Activated CD4-positive, alpha-beta T cell treated with anti-CD3 and anti-CD28 coated beads, Interleukin-2, amount 10 ng/mL, durations not matched to agents 7 days and 5 days (primary cell): ENCODE measurements at regions not wholly inside any gene's neighbourhood (a gene's known extent, or its start where the extent isn't known, plus 50 kb on each side); places are given as distances from the start of the nearest gene placed in this dataset.

Experiments
- CTCF ChIA-PET: fragments of 350-600 bp; sonication (Branson Sonifier 250); formaldehyde crosslinking; loops from one replicate; lab custom pipeline; 2021; ENCODE audit warnings: antibody characterized with exemption; lab: Charles Lee
- POLR2A ChIA-PET: fragments of 350-600 bp; sonication (Branson Sonifier 250); formaldehyde crosslinking; loops from one replicate; lab custom pipeline; 2021; ENCODE audit warnings: antibody characterized with exemption; lab: Charles Lee
- DNase-seq: peaks from one replicate; pipeline ENCODE4 v3.0.0-alpha.2; 2020
- H3K27ac Mint-ChIP-seq: one replicate; pipeline ENCODE4 v1.8.0; 2021; ENCODE audit warnings: mild to moderate bottlenecking, moderate library complexity, mixed read lengths
- H3K27me3 Mint-ChIP-seq: one replicate; pipeline ENCODE4 v1.8.0; 2021; ENCODE audit warnings: mixed read lengths
- H3K36me3 Mint-ChIP-seq: one replicate; pipeline ENCODE4 v1.8.0; 2021; ENCODE audit warnings: low read depth, mixed read lengths
- H3K4me1 Mint-ChIP-seq: one replicate; pipeline ENCODE4 v1.8.0; 2021; ENCODE audit warnings: mixed read lengths
- H3K4me3 Mint-ChIP-seq: one replicate; pipeline ENCODE4 v1.8.0; 2021; ENCODE audit warnings: mild to moderate bottlenecking, moderate library complexity, mixed read lengths
- H3K9me3 Mint-ChIP-seq: one replicate; pipeline ENCODE4 v1.8.0; 2021; ENCODE audit warnings: mixed read lengths

DNA sequence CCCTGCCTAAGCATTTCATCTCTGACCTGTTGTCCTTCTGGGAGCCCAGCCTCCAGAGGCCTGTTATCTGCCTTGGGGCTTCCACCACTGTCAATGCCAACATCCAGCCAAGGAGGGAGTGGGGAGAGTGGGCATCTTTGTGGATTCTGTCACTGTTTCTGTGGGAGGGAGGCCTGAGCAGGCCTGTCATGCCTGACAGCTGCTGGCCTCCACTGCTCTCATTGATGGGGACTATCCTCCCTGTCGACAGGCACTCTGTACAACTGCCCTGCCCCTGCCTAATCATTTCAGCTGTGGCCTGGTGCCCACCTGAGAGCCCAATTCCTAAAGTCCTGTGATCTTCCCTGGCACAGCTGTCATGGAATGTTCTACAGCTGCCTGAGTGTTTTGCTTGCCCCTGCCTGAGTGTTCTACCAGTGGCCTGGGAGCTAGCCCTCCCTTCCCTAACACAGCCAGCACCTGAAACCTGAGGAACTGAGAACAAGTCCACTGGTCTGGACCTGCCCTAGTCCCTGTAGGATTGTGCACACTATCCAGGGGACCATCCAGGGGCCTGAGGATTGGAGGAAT is 145.3 kb downstream of the FAM83B start:
- H3K36me3 Mint-ChIP-seq: no peaks in the 10 kb centered on the region
- H3K9me3 Mint-ChIP-seq: peaks cover 5% of the 10 kb centered on the region
- H3K27ac Mint-ChIP-seq: no peak overlapping the region
- ChIA-PET CTCF (no interaction called here), POLR2A (no interaction called here)
- no peak for DNase-seq
- H3K4me1 Mint-ChIP-seq: no peaks in the 10 kb centered on the region
- H3K27me3 Mint-ChIP-seq: no peaks in the 10 kb centered on the region
- H3K4me3 Mint-ChIP-seq: no peak overlapping the region

DNA sequence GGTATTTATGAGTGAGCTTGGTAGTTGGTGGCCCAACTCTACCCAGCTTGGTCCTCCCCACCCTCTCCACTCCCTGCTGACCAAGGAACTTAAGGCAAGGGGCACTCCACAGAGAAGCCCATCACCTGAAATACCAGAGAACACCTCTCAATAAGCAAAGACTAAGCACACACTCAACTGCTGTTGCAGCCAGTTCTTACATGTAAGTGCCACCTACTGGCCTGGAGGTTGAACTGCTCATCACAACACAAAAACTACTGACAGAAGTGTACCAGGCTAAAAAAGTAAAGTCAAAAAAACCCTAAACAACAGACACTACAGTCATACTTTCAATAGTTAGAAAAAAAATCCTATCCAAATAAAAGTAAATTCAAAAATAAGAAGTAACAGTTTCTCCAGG is 146.2 kb downstream of the FAM83B start:
- Mint-ChIP-seq H3K27ac (no peak overlapping the region), H3K4me3 (no peak overlapping the region), H3K27me3 (no peaks in the 10 kb centered on the region), H3K4me1 (no peaks in the 10 kb centered on the region), H3K36me3 (no peaks in the 10 kb centered on the region), H3K9me3 (peaks cover 2% of the 10 kb centered on the region)
- ChIA-PET POLR2A (no interaction called here), CTCF (no interaction called here)
- no peak for DNase-seq

DNA sequence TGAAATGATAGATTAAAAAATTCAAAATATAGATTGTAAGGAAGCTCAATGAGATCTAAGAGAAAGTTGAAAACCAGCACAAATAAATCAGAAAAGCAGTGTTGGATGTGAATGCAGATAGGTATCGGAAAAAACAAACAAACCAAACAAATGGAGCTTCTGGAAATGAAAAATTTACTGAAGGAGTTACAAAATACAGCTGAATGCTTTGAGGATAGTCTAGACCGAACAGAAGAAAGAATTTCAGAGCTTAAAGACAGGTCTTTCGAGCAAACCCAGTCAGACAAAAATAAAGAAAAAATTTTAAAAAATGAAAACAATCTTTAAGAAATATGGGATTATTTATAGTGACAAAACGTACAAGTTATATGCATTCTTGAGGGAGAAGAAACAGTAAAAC is 146.7 kb downstream of the FAM83B start:
- H3K27ac Mint-ChIP-seq: no peak overlapping the region
- no peaks in the 10 kb centered on the region for H3K36me3 Mint-ChIP-seq
- H3K9me3 Mint-ChIP-seq: peaks cover 2% of the 10 kb centered on the region
- CTCF ChIA-PET: no interaction called here
- no peak for DNase-seq
- POLR2A ChIA-PET: interaction anchor here (0.6 kb wide), 1 partner anchor 1433 kb away, joined by 3 read pairs; no protein-coding TSS in a partner anchor
- H3K4me3 Mint-ChIP-seq: no peak overlapping the region
- H3K27me3 Mint-ChIP-seq: no peaks in the 10 kb centered on the region
- H3K4me1 Mint-ChIP-seq: no peaks in the 10 kb centered on the region

DNA sequence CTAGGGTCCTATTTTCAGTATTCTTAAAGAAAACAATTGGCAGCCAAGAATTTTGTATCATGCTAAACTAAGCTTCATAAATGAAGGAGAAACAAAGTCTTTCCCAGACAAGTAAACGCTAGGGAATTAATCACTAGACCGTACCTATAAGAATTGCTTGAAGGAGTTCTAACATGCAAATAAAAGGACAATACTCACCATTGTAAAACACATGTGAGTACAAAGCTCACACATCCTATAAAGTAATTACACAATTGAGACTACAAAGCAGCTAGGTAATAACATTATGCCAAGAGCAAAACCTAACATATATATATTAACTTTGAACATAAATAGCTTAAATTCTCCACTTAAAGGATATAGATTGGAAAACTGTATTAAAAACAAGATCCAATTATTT is 147.4 kb downstream of the FAM83B start:
- no peak for DNase-seq
- Mint-ChIP-seq H3K27me3 (no peaks in the 10 kb centered on the region), H3K4me3 (no peak overlapping the region), H3K4me1 (no peaks in the 10 kb centered on the region), H3K9me3 (peaks cover 2% of the 10 kb centered on the region), H3K27ac (no peak overlapping the region), H3K36me3 (no peaks in the 10 kb centered on the region)
- ChIA-PET CTCF (no interaction called here), POLR2A (no interaction called here)

DNA sequence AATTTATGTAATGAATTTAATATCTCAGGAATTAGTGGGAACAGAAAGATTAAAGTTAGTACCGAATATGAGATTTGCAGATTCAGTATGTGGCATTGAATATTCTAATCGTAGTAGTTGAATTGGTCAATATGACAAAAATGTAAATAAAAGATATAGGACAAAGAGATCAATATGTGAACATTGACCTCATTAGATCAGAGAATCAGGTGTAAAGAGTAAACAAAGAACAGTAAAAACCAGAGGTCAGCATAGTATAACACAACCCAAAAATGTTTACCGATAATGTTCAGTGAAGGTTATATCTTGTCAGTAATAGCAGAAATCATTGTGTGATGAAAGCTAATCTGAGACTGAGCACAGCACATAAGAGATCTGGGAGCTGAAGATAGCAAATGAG is 152.0 kb downstream of the FAM83B start:
- Mint-ChIP-seq H3K27ac (no peak overlapping the region), H3K9me3 (no peaks in the 10 kb centered on the region), H3K27me3 (no peaks in the 10 kb centered on the region), H3K4me1 (no peaks in the 10 kb centered on the region), H3K4me3 (no peak overlapping the region), H3K36me3 (no peaks in the 10 kb centered on the region)
- no peak for DNase-seq
- POLR2A ChIA-PET: no interaction called here
- CTCF ChIA-PET: interaction anchor here (0.6 kb wide), 1 partner anchor 22 kb away, joined by 3 read pairs; no protein-coding TSS in a partner anchor

DNA sequence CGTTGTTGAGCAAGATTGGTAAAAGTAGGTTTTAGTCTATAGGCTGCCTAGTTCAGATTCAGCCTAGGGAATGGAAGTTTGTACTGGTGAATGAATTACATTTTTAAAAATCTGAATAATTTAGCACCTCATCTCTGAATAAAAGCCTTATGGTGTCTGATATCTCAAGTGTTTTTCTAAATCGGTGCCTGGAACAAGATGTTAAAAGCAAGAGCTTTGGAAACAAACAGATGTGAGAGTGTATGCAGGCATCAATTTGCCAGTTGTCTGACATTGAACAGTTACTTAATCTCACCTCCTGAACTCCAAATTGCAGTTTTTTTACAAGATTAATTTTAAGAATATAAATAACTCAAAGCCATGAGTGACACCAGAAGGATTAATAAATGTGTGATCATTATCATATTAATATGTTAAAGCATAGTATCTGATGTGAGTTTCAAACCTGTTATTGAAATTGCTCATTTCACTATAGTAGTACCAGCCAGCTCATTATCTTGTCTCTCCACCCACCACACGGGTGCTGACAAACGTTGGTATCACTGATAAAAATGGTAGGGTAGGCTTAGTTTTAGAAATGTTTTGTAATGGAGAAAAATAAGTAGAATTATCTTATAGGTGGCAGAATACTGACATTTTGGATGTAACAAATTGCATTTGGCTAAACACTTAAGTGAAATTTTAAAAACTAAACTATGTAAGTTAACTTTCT is 157.3 kb downstream of the FAM83B start:
- Mint-ChIP-seq H3K4me3 (no peak overlapping the region), H3K4me1 (no peaks in the 10 kb centered on the region), H3K27ac (no peak overlapping the region), H3K27me3 (no peaks in the 10 kb centered on the region), H3K9me3 (no peaks in the 10 kb centered on the region), H3K36me3 (no peaks in the 10 kb centered on the region)
- DNase-seq: no peak
- ChIA-PET POLR2A (no interaction called here), CTCF (no interaction called here)

DNA sequence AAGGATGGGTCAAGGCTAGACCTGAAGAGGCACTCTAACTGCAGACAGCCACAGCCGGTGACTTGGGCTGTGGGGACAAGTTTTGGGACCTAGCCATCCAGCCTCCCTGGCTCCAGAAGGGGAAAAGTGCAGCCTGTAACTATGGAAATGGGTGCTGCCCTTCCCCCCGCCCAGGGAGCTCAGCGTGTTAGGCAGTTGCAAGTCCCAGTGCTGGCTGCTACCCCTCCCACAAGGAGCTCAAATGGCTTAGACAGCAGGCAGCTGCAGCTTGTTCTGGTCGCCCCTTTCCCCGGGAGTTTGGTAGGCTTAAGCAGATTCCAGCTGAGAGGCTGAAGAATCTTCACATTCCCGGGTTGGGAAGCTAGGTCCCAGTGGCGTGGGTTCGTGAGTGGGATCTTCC is 162.6 kb downstream of the FAM83B start:
- no peaks in the 10 kb centered on the region for H3K27me3 Mint-ChIP-seq
- H3K4me3 Mint-ChIP-seq: no peak overlapping the region
- H3K36me3 Mint-ChIP-seq: no peaks in the 10 kb centered on the region
- no peaks in the 10 kb centered on the region for H3K9me3 Mint-ChIP-seq
- no peak overlapping the region for H3K27ac Mint-ChIP-seq
- H3K4me1 Mint-ChIP-seq: no peaks in the 10 kb centered on the region
- ChIA-PET POLR2A (no interaction called here), CTCF (no interaction called here)
- DNase-seq: no peak

DNA sequence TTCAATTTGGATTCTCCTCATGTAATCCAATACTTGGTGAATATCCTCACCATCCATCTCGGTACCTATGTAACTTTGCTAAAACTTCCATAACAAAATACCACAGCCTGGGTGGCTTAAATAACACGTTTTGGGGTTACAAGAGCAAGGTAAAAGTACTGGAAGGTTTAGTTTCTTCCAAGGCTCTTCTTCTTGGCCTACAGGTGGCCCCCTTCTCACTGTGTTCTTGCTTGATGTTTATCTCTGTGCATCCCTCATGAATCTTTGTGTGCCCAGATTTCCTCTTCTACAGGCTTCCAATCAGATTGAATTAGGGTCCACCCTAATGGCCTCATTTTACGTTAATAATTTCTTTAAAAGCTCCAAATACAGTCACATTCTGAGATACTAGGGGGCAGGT is 163.3 kb upstream of the HCRTR2 start:
- POLR2A ChIA-PET: no interaction called here
- Mint-ChIP-seq H3K27ac (no peak overlapping the region), H3K9me3 (no peaks in the 10 kb centered on the region), H3K27me3 (no peaks in the 10 kb centered on the region), H3K4me3 (no peak overlapping the region), H3K4me1 (no peaks in the 10 kb centered on the region), H3K36me3 (no peaks in the 10 kb centered on the region)
- CTCF ChIA-PET: no interaction called here
- no peak for DNase-seq

DNA sequence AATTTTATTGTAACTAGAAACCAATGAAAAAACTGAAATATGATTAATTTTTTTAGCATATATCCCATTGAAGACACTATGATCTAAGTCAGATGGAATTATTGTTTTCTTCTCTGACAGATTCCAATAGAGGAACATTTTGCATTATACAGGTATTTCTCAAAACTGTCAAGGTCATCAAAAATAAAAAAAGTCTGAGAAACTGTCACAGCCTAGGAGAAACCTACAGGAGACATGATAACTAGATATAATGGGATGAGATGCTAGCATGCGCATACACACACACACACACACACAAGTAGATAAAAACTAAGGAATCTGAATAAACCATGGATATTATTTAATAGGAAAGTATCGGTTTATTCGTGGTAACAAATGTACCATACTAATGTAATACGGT is 161.9 kb upstream of the HCRTR2 start:
- Mint-ChIP-seq H3K4me1 (no peaks in the 10 kb centered on the region), H3K9me3 (no peaks in the 10 kb centered on the region), H3K4me3 (no peak overlapping the region), H3K27me3 (no peaks in the 10 kb centered on the region), H3K36me3 (no peaks in the 10 kb centered on the region), H3K27ac (no peak overlapping the region)
- POLR2A ChIA-PET: no interaction called here
- CTCF ChIA-PET: no interaction called here
- DNase-seq: no peak

DNA sequence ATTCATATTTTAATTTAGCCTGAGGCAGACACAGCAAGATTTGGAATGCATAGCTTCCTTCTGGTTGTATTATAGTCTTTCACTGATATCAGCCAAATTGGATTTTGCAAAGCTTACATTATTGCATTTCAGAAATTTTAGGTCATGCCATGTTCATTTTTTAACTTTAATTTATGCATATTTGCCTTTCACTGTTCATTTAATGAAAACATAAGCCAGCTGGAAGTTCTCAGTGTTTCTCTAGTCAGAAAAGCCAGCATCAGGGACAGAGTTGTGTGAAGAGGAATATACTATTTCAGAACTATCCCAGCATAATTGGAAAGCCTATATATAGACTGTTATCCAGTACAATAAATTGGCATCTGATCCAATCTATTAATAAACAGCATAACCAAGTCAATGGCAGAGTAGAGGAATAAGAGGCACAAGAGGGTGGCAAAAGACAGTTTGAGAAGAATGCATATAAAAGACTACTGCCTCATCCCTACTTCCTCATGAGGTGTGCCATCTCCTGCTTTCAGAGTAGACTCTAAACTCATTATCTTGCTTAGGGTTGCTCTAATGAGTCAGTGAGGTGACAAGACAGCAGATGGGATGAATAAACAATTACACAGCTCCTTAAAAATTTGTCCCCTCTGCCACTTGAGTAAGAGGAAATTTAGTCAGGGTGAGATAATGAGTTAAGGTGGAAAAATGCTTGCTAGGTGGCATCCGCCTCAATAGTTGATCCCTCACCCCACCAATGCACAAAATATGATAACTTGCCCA is 159.8 kb upstream of the HCRTR2 start:
- Mint-ChIP-seq H3K27ac (no peak overlapping the region), H3K4me1 (no peaks in the 10 kb centered on the region), H3K4me3 (no peak overlapping the region), H3K27me3 (no peaks in the 10 kb centered on the region), H3K9me3 (no peaks in the 10 kb centered on the region), H3K36me3 (no peaks in the 10 kb centered on the region)
- POLR2A ChIA-PET: no interaction called here
- CTCF ChIA-PET: no interaction called here
- DNase-seq: no peak

DNA sequence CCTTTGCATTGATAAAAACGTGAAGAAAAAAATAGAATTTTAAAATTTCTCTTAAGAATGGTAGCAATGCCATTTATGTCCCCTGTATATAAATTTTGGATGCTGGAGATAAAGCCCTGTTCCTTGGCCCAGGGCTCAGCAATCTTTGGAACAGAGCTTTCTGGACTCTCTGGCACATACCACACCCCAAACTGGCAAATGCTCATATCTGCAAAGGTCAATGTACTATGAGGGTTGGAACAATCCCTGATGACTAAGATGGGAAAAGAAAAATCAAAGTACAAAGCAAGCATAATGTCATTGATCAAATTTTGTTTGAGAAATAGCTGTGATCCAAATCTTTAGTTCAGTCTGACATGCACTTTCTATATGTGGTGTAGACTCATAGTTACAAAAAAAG is 158.1 kb upstream of the HCRTR2 start:
- no peak overlapping the region for H3K27ac Mint-ChIP-seq
- no peaks in the 10 kb centered on the region for H3K4me1 Mint-ChIP-seq
- H3K36me3 Mint-ChIP-seq: no peaks in the 10 kb centered on the region
- H3K27me3 Mint-ChIP-seq: no peaks in the 10 kb centered on the region
- ChIA-PET POLR2A (no interaction called here), CTCF (no interaction called here)
- no peak overlapping the region for H3K4me3 Mint-ChIP-seq
- no peak for DNase-seq
- no peaks in the 10 kb centered on the region for H3K9me3 Mint-ChIP-seq

DNA sequence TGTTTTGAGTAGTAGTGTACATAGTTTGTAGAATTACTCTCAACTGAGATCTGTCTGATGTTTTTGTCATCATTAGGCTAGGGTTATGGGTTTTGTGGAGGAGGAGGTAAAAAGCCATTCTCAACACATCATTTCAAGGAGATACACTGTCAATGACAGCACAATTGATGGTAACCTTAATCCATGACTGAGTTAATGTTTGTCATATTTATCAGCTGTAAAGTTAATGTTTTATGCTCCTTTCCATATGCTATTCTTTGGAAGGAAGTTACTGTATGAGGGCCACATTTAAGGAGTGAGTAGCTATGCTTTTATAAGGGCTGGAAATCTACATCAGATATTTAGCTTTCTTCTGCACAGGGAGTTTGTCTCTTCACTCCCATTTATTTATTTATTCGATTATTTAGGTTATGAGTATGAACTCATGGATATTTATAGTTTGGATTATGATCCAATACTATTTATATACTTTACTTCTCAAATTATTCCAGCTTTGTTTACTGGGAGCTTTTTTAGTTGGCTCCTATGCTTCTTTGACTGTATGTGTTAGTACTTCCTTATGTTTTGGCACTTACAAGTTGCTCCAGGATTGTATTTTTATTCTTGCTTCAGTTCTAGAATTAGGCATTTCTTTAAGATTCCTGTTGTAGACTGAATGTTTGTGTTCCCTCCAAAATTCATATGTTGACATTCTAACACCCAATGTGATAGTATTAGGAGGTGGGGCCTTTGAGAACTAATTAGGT is 156.6 kb upstream of the HCRTR2 start:
- POLR2A ChIA-PET: no interaction called here
- H3K36me3 Mint-ChIP-seq: no peaks in the 10 kb centered on the region

DNA sequence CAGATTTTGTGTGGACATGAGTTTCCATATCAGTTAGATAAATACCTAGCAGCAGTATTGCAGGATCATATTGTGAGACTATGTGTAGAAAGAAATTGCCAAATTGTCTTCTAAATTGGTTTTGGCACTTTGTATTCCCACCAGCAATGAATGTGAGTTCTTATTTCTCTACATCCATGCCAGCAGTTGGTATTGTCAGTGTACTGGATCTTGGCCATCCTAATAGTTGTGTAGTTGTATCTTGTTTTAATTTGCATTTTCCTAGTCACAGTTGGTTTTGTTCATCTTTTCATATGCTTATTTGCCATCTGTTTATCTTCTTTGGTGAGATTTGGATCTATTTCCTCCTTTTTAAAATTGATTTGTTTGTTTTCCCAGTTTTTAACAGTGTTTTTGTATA is 154.7 kb upstream of the HCRTR2 start:
- Mint-ChIP-seq H3K4me1 (peaks cover 3% of the 10 kb centered on the region), H3K27ac (no peak overlapping the region), H3K36me3 (no peaks in the 10 kb centered on the region), H3K9me3 (no peaks in the 10 kb centered on the region), H3K4me3 (no peak overlapping the region), H3K27me3 (no peaks in the 10 kb centered on the region)
- CTCF ChIA-PET: no interaction called here
- POLR2A ChIA-PET: no interaction called here
- DNase-seq: no peak

More for the DNA sequence above, 156.6 kb upstream of the HCRTR2 start:
- no peak overlapping the region for H3K4me3 Mint-ChIP-seq
- no peaks in the 10 kb centered on the region for H3K4me1 Mint-ChIP-seq
- CTCF ChIA-PET: no interaction called here
- H3K9me3 Mint-ChIP-seq: no peaks in the 10 kb centered on the region
- H3K27me3 Mint-ChIP-seq: no peaks in the 10 kb centered on the region
- H3K27ac Mint-ChIP-seq: no peak overlapping the region
- DNase-seq: no peak
